ENCODE measurements at regions not wholly inside any gene's neighbourhood (a gene's known extent, or its start where the extent isn't known, plus 50 kb on each side); places are given as distances from the start of the nearest gene placed in this dataset.

GRCh38 chr13:69109891-69110525 is 997.6 kb upstream of the ATXN8OS start:
- TF ChIP-seq CTCF (IDR thresholded peaks at IDR 0.05): no peak
- no peak for TF ChIP-seq EP300 (IDR thresholded peaks at IDR 0.05)
- TF ChIP-seq POLR2A (IDR thresholded peaks at IDR 0.05): no peak
